Ovary (tissue), 7 donors: ENCODE measurements at regions not wholly inside any gene's neighbourhood (a gene's known extent, or its start where the extent isn't known, plus 50 kb on each side); places are given as distances from the start of the nearest gene placed in this dataset.

Source experiments
- DNase-seq, 5 donors: peaks; one replicate each; pipeline ENCODE4 v3.0.0-alpha.2; 2019 to 2020
- H3K27ac ChIP-seq, 2 donors: fragments of 200-600 bp; one replicate each; pipeline versions ENCODE4 v1.5.1 to v1.8.0; 2019 to 2022
- H3K27me3 ChIP-seq: fragments of 200-600 bp; one replicate; pipeline ENCODE4 v1.8.0; 2022
- H3K36me3 ChIP-seq: fragments of 200-600 bp; sonication (generic); one replicate; pipeline ENCODE4 v1.5.1; 2019
- H3K4me1 ChIP-seq: one replicate; pipeline ENCODE4 v1.8.1; 2013; ENCODE audit warnings: mild to moderate bottlenecking, moderate library complexity; ENCODE audit not compliant: insufficient read depth
- H3K4me3 ChIP-seq: fragments of 200-600 bp; sonication (generic); one replicate; pipeline ENCODE4 v1.5.1; 2017
- H3K9me3 ChIP-seq, 2 donors: fragments of 200-600 bp in 1 of 2; sonication (generic) in 1 of 2; one replicate each; pipeline versions ENCODE4 v1.5.1 to v1.8.1; 2013 to 2019; ENCODE audit warnings: mild to moderate bottlenecking in 1 of 2, moderate library complexity in 1 of 2
- EP300 ChIP-seq: sonication (generic); formaldehyde crosslinking; IDR thresholded peaks from one replicate; pipeline ENCODE4 v1.6.1; 2017; ENCODE audit warnings: antibody characterized with exemption
- POLR2A ChIP-seq: fragments of 450-650 bp; IDR thresholded peaks from one replicate; pipeline ENCODE4 v1.6.1; 2017; ENCODE audit warnings: antibody characterized with exemption, mild to moderate bottlenecking, moderate library complexity
- WGBS, 3 donors: extraction: QIAGEN DNeasy Blood & Tissue Kit in 1 of 3; methylation state at CpG; one replicate each; pipeline versions ENCODE4 v1.1.5 to v1.1.7; 2013 to 2017; 5-methylcytosine and 5-hydroxymethylcytosine counted together
- intact Hi-C, 4 donors: fragments of 100-400 bp; cut with DNase I; formaldehyde crosslinking; loops; one replicate each; pipeline versions ENCODE4 v1.11.0 to v1.15.1; 2022 to 2023
- TF ChIP-seq, protein P1 (sequence below), 3 donors: fragments of 450-650 bp in 2 of 3; fragments of 200-600 bp in 1 of 3; IDR thresholded peaks; one replicate each; pipeline versions ENCODE4 v1.5.1 to v1.8.0; 2016 to 2022; ENCODE audit warnings: antibody characterized with exemption in 3 of 3, mild to moderate bottlenecking in 1 of 3
- donor health status: DM: no; HTN: no; CAD: no; lungs with moderate emphysema.
- donor health status: DM: no; HTN: no; CAD: no.
- donor health status: Bipolar disorder and iron deficiency.
- donor health status: DM: no; HTN: no; CAD: no.
- donor health status: DM: yes; HTN: yes; CAD: no.

DNA sequence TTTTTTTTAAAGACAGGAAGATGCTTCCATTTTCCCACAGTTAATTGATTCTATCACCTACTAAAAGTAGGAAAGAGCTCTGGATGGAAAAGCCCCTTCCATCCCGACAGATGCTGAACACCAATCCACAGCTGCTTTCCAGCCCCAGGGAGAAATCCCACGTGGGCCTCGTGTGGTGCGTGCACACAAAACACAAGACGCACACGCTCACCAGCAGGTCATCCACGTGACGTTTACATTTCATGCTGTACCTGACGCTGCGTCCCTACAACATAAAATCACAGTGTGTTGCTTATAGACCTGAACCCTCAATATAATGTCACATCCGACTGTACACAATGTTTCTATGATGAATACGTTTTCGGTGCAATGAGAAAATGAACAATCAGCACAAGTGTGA lies 50.2 kb upstream of the DACT2 start:
- Histone ChIP-seq H3K27me3 (no peaks in the 10 kb centered on the region), H3K4me1 (peaks cover 3% of the 10 kb centered on the region), H3K36me3 (no peaks in the 10 kb centered on the region), H3K4me3 (no peak overlapping the region), H3K27ac (no peak overlapping the region), H3K9me3 (no peaks in the 10 kb centered on the region)
- intact Hi-C loops = loop anchor here (2.0 to 10.0 kb wide), 6 partner anchors 65 to 515 kb away; partner anchors contain the start of gene SMOC2 (in 1 of the 4)
- DNase-seq = peak in 2 of 5 donors; percentile 23 to 33
- TF ChIP-seq, protein P1, sequence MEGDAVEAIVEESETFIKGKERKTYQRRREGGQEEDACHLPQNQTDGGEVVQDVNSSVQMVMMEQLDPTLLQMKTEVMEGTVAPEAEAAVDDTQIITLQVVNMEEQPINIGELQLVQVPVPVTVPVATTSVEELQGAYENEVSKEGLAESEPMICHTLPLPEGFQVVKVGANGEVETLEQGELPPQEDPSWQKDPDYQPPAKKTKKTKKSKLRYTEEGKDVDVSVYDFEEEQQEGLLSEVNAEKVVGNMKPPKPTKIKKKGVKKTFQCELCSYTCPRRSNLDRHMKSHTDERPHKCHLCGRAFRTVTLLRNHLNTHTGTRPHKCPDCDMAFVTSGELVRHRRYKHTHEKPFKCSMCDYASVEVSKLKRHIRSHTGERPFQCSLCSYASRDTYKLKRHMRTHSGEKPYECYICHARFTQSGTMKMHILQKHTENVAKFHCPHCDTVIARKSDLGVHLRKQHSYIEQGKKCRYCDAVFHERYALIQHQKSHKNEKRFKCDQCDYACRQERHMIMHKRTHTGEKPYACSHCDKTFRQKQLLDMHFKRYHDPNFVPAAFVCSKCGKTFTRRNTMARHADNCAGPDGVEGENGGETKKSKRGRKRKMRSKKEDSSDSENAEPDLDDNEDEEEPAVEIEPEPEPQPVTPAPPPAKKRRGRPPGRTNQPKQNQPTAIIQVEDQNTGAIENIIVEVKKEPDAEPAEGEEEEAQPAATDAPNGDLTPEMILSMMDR (IDR thresholded peaks at IDR 0.05) = no peak
- TF ChIP-seq POLR2A (no peak), EP300 (no peak)
- WGBS, 3 donors = 77 to 85% (median 80%) methylated on average over 13 of the region's 13 CpGs

DNA sequence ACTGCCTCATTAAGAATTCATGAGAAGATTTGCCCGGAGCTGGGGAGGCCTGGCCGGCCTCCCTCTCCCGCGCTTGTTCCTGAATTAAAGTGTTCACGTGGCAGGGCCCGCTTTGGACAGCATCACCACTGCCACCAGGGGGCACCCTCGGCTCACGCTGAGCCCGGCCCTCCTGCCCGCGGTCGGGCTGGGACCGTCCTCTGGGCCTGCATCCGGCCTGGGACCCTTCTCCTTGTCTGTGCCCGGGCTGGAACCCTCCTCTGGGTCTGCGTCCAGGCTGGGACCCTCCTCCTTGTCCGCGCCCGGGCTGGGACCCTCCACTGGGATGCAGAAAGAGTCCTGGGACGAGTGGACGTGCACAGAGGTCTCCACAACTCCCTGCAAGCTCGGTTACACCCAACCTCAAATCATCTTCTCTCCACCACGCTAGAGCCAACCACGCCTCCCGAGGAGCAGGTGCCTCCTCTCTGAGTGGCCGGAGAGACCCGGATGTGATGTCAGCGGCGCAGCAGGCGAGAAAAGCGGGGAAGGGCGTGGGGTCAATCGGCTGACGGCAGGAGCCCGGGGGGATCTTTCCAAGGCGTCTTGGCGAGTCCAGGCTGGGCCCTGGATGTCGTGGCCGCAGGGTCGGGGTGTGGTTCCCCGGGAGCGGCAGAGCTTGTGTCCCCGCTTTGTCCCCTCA lies 50.9 kb upstream of the DACT2 start:
- Histone ChIP-seq H3K27me3 (no peaks in the 10 kb centered on the region), H3K9me3 (no peaks in the 10 kb centered on the region), H3K36me3 (no peaks in the 10 kb centered on the region), H3K27ac (no peak overlapping the region), H3K4me3 (no peak overlapping the region), H3K4me1 (peaks cover 3% of the 10 kb centered on the region)
- DNase-seq = peak; percentile 81 to 93 (median 90)
- TF ChIP-seq POLR2A = no peak
- no peak for TF ChIP-seq EP300
- TF ChIP-seq, protein P1 (IDR thresholded peaks at IDR 0.05) = peak; percentile 90 to 95 (median 92)
- intact Hi-C loops = loop anchor here (2.0 to 10.0 kb wide), 5 partner anchors 64 to 514 kb away; partner anchors contain the start of gene SMOC2 (in 1 of the 4)
- WGBS, 3 donors = 55 to 75% (median 60%) methylated on average over 30 to 43 of the region's 43 CpGs

DNA sequence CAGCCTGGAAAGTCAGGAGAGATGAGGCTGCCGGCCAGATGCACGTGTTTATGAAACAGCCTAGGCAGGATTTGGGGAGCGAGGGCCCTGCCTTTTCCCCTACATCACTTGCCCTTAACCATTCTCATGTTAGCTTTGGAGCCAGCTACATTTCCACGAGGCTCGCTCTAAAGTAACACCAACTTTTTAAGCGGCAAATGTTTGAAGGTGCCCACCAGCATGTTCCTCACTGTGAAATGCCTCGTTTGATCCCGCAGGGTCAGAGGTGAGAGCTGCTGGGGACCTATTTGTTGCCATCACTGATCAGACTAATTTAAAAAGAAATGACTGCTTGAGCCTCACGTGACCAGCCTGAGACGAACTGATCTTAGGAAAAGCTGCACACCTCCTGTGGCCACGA lies 51.6 kb upstream of the DACT2 start:
- DNase-seq = peak in 2 of 5 donors; percentile 5 to 26
- no peak overlapping the region for H3K4me3 ChIP-seq
- intact Hi-C loops = loop anchor here (2.0 to 10.0 kb wide), 5 partner anchors 64 to 514 kb away; partner anchors contain the start of gene SMOC2 (in 1 of the 4)
- 86 to 92% (median 91%) methylated on average over 11 of the region's 11 CpGs for WGBS, 3 donors
- peaks cover 3% of the 10 kb centered on the region for H3K4me1 ChIP-seq
- no peaks in the 10 kb centered on the region for H3K9me3 ChIP-seq
- H3K27me3 ChIP-seq = no peaks in the 10 kb centered on the region
- TF ChIP-seq POLR2A = no peak
- TF ChIP-seq, protein P1 (IDR thresholded peaks at IDR 0.05) = no peak
- no peak for TF ChIP-seq EP300
- no peak overlapping the region for H3K27ac ChIP-seq
- no peaks in the 10 kb centered on the region for H3K36me3 ChIP-seq

DNA sequence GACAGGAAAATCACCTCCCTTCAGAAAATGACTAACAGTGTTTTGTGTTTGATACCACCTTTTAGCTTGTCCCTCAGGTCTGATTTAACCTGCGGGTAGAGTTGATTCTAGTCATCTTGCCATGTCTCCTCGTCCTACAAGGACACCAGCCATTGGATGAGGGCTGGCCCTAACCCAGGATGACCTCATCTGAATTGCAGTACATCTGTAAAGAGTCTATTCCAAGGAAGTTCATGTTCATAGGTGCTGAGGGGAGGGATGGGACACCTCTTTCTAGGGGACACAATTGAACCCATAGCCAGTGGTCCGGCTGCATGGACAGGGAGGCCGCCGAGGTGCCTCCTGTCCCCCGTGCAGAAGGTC lies 52.0 kb upstream of the DACT2 start:
- Histone ChIP-seq H3K9me3 (no peaks in the 10 kb centered on the region), H3K4me3 (no peak overlapping the region), H3K27me3 (no peaks in the 10 kb centered on the region), H3K4me1 (peaks cover 3% of the 10 kb centered on the region), H3K36me3 (no peaks in the 10 kb centered on the region), H3K27ac (no peak overlapping the region)
- 93 to 97% (median 96%) methylated on average over 6 of the region's 6 CpGs for WGBS, 3 donors
- TF ChIP-seq, protein P1 (IDR thresholded peaks at IDR 0.05) = no peak
- TF ChIP-seq EP300 = no peak
- TF ChIP-seq POLR2A = no peak
- intact Hi-C loops = loop anchor here (2.0 to 10.0 kb wide), 5 partner anchors 63 to 513 kb away; partner anchors contain the start of gene SMOC2 (in 1 of the 4)
- no peak for DNase-seq
